ENCODE measurements at regions not wholly inside any gene's neighbourhood (a gene's known extent, or its start where the extent isn't known, plus 50 kb on each side); places are given as distances from the start of the nearest gene placed in this dataset.

DNA sequence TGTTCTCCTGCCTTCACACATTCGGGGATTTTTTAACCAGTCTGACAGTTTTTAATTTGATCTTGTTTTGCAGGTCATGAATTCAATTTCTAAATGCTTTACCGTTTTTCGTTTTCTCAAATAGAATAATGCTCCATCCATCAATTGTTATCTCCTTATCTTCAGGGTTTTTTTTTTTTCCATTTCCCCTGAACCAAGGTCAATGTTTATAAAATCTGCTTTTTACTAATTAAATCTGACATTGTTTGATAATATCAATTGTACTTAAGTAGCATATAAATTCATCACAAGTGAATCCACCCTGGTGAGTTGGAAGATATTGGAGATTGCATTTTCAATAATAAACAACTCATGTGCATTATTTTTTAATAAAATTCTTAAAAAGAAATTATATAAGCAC lies 2004.6 kb upstream of the WWC1 start:
- ChIA-PET CTCF (ENCODE audit: low intra/inter-chr PET ratio, low total read pairs) (no interaction called here), POLR2A (no interaction called here)
- H3K27ac ChIP-seq (ENCODE audit: extremely low read length, insufficient read depth, low read length) = no peak overlapping the region
- no peak overlapping the region for H2AFZ ChIP-seq (ENCODE audit: low read length)
- intact Hi-C loops (cut with micrococcal nuclease; ENCODE audit: unreplicated experiment) (no loop called here), in situ Hi-C loops (cut with HindIII; ENCODE audit: extremely low pct_ligation_motif_present, low pct_unique_long_range_greater_than_20kb) (no loop called here)
- BruUV-seq (replicated peaks) = no TSS peak
- no peak for TF ChIP-seq ZSCAN25 (CRISPR knock-in tag; IDR thresholded peaks at IDR 0.05)
- no peak for TF ChIP-seq NFKBIZ (CRISPR knock-in tag; IDR thresholded peaks at IDR 0.05)
- TF ChIP-seq, protein P1, sequence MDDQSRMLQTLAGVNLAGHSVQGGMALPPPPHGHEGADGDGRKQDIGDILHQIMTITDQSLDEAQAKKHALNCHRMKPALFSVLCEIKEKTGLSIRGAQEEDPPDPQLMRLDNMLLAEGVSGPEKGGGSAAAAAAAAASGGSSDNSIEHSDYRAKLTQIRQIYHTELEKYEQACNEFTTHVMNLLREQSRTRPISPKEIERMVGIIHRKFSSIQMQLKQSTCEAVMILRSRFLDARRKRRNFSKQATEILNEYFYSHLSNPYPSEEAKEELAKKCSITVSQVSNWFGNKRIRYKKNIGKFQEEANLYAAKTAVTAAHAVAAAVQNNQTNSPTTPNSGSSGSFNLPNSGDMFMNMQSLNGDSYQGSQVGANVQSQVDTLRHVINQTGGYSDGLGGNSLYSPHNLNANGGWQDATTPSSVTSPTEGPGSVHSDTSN (CRISPR knock-in tag; IDR thresholded peaks at IDR 0.05; ENCODE audit: borderline replicate concordance) = no peak
- no peak for TF ChIP-seq ARNTL (CRISPR knock-in tag; IDR thresholded peaks at IDR 0.05)
- no peak for TF ChIP-seq ZNF674 (CRISPR knock-in tag; IDR thresholded peaks at IDR 0.05; ENCODE audit: low read depth)
- no peak for FAIRE-seq
- no peaks in the 10 kb centered on the region for H3K36me3 ChIP-seq (replicated peaks in 1 of 2; ENCODE audit: control insufficient read depth in 1 of 2, insufficient read depth in 2 of 2, low read length in 2 of 2)
- H4K20me1 ChIP-seq (ENCODE audit: insufficient read depth, low read length) = no peaks in the 10 kb centered on the region
- no peaks in the 10 kb centered on the region for H3K4me1 ChIP-seq (ENCODE audit: insufficient read depth, low read length)
- DNase-seq (ENCODE audit: low spot score) = no peak
- no peak overlapping the region for H3K9ac ChIP-seq (ENCODE audit: insufficient read depth, low read depth, low read length)
- no peaks in the 10 kb centered on the region for H3K79me2 ChIP-seq (ENCODE audit: insufficient read depth, low read length)
- ATAC-seq = no peak
- H3K27me3 ChIP-seq (ENCODE audit: control insufficient read depth in 1 of 2, insufficient read depth in 2 of 2, low read length in 2 of 2) = no peaks in the 10 kb centered on the region
- 2% methylated on average over 3 of the region's 3 CpGs for WGBS (ENCODE audit: low lambda C conversion rate)
- peaks cover 95% of the 10 kb centered on the region for H3K9me3 ChIP-seq (ENCODE audit: low read length)
- no peak overlapping the region for H3K4me2 ChIP-seq (ENCODE audit: low read depth, low read length)
- no peak overlapping the region for H3K4me3 ChIP-seq (replicated peaks in 1 of 3; ENCODE audit: insufficient read depth in 1 of 3, low read depth in 2 of 3, low read length in 3 of 3)

GRCh38 chr5:166287866-166288265 lies 2003.6 kb upstream of the WWC1 start:
- BruUV-seq (replicated peaks) = no TSS peak
- DNase-seq (ENCODE audit: low spot score) = no peak
- Histone ChIP-seq H3K27me3 (ENCODE audit: control insufficient read depth in 1 of 2, insufficient read depth in 2 of 2, low read length in 2 of 2) (no peaks in the 10 kb centered on the region), H3K4me2 (ENCODE audit: low read depth, low read length) (no peak overlapping the region), H3K4me3 (replicated peaks in 1 of 3; ENCODE audit: insufficient read depth in 1 of 3, low read depth in 2 of 3, low read length in 3 of 3) (no peak overlapping the region), H3K79me2 (ENCODE audit: insufficient read depth, low read length) (no peaks in the 10 kb centered on the region), H2AFZ (ENCODE audit: low read length) (no peak overlapping the region), H3K36me3 (replicated peaks in 1 of 2; ENCODE audit: control insufficient read depth in 1 of 2, insufficient read depth in 2 of 2, low read length in 2 of 2) (no peaks in the 10 kb centered on the region), H3K27ac (ENCODE audit: extremely low read length, insufficient read depth, low read length) (no peak overlapping the region), H3K9ac (ENCODE audit: insufficient read depth, low read depth, low read length) (no peak overlapping the region), H3K4me1 (ENCODE audit: insufficient read depth, low read length) (no peaks in the 10 kb centered on the region), H4K20me1 (ENCODE audit: insufficient read depth, low read length) (no peaks in the 10 kb centered on the region), H3K9me3 (ENCODE audit: low read length) (peaks cover 95% of the 10 kb centered on the region)
- CTCF ChIA-PET (ENCODE audit: low intra/inter-chr PET ratio, low total read pairs) = no interaction called here
- POLR2A ChIA-PET = no interaction called here
- 0% methylated on average over 1 of the region's 1 CpG for WGBS (ENCODE audit: low lambda C conversion rate)
- FAIRE-seq = no peak
- ATAC-seq = no peak
- intact Hi-C loops (cut with micrococcal nuclease; ENCODE audit: unreplicated experiment) (no loop called here), in situ Hi-C loops (cut with HindIII; ENCODE audit: extremely low pct_ligation_motif_present, low pct_unique_long_range_greater_than_20kb) (no loop called here)
- TF ChIP-seq ZNF256 (CRISPR knock-in tag; conservative IDR thresholded peaks at IDR 0.05) = no peak
- TF ChIP-seq, protein P2, sequence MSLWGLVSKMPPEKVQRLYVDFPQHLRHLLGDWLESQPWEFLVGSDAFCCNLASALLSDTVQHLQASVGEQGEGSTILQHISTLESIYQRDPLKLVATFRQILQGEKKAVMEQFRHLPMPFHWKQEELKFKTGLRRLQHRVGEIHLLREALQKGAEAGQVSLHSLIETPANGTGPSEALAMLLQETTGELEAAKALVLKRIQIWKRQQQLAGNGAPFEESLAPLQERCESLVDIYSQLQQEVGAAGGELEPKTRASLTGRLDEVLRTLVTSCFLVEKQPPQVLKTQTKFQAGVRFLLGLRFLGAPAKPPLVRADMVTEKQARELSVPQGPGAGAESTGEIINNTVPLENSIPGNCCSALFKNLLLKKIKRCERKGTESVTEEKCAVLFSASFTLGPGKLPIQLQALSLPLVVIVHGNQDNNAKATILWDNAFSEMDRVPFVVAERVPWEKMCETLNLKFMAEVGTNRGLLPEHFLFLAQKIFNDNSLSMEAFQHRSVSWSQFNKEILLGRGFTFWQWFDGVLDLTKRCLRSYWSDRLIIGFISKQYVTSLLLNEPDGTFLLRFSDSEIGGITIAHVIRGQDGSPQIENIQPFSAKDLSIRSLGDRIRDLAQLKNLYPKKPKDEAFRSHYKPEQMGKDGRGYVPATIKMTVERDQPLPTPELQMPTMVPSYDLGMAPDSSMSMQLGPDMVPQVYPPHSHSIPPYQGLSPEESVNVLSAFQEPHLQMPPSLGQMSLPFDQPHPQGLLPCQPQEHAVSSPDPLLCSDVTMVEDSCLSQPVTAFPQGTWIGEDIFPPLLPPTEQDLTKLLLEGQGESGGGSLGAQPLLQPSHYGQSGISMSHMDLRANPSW (CRISPR knock-in tag; IDR thresholded peaks at IDR 0.05; ENCODE audit: borderline replicate concordance) = no peak
- TF ChIP-seq ZNF580 (CRISPR knock-in tag; IDR thresholded peaks at IDR 0.05; ENCODE audit: borderline replicate concordance, low read depth) = no peak
- no peak for TF ChIP-seq ELF1 (CRISPR knock-in tag; IDR thresholded peaks at IDR 0.05)
- TF ChIP-seq ZNF720 (CRISPR knock-in tag; IDR thresholded peaks at IDR 0.05) = no peak
